ENCODE measurements at regions not wholly inside any gene's neighbourhood (a gene's known extent, or its start where the extent isn't known, plus 50 kb on each side); places are given as distances from the start of the nearest gene placed in this dataset.
A peak's percentile ranks its signal among the peaks of the same experiment; 100 is the strongest.
"Not testable (repeated sequence)": the region's sequence is repeated elsewhere in the genome, so short reads cannot be mapped to it uniquely, and the experiment has no call there.

- DNase-seq = no peak
These were observed 215.5 kb upstream of the PRKCQ start for GRCh38 chr10:6795541-6795940.

DNA sequence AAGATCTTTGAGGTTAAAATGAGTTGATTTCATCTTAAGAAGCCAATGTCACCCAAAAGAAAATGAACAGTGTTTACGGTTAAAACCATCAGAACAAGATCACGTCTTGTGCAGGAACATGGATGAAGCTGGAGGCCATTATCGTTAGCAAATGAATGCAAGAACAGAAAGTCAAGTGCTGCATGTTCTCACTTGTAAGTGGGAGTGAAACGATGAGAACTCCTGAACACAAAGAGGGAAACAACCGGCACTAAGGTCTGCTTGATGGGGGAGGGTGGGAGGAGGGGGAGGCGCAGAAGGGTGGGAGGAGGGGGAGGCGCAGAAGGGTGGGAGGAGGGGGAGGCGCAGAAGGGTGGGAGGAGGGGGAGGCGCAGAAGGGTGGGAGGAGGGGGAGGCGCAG, 214.8 kb upstream of the PRKCQ start:
- not testable (repeated sequence) for DNase-seq

DNA sequence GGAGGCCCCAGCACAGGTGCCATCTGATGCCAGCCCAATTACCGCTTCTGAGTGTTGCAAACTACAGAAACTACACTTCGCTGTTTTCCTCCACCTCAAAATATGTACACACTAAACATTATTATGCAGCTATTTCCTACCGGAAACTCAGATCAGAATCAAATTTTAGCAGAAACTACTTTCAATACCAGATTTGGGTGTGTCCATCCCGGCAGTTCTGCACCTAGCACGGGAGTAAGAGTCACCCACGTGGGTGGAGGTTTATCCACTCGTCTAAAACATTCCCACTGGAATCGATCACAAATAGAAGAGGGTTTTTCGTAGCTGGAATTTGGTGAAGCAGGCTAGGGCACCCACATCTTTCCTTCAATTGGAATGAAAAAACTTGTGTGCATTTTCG, 214.4 kb upstream of the PRKCQ start:
- no peak for DNase-seq

GRCh38 chr10:6788731-6789130, 208.7 kb upstream of the PRKCQ start:
- no peak for DNase-seq

DNA sequence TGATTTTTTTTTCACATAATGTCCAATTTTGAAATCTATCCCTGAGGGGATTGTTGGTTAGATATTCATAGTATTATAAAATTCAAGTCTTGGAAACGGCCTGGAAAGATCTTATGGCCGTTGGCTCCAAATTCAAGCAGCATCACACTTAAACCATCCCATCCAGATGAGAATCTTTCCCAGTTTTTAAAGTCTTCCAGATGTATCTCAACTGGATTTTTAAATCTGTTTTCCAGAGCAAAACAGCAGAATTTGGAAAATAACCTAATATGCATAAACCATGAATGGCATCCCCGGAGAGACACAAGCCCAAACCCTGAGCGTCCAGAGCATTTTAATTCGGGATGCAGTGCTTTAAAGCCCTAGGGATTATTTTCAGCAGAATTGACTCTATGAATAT, 208.2 kb upstream of the PRKCQ start:
- DNase-seq = no peak

- DNase-seq = no peak
These were observed 207.6 kb upstream of the PRKCQ start for GRCh38 chr10:6787718-6788117.

DNA sequence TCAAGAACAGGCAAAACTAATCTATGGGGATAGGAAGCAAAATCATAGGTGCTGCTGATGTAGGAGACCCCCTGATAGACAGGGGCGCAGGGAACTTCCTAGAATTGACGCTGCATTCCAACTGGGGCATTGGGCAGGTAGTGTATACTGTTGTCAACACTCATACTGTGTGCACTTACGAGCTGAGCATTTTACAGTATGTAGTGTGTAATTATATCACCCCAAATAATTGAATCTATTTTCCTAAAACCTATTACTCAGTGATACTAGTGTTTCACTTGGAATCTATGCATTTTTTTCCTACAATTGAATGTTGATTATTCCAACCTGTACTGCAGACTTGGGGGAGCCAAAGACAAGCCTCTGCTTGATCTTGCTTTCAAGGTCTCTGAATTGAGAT, 207.0 kb upstream of the PRKCQ start:
- no peak for DNase-seq

DNA sequence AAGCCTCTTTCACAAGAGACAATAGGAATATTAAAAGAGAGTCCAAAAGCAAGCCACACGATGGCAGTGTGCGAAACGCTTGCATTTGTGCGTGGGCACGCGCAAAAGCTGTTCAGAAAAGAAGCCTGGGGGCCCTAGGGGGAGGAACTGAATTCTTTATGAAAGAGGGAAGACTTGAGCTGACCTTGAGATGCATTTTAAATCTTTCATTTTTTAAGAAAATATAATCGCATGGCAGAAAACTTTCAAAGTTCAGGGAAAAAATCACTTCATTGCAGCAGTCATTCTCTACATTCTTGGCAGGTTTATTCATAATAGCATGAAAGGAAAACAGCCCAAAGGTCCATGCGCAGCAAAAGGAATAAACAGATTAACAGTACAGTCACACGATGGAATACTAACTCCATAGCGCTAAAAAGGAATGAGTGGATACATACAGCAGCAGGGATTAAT, 206.5 kb upstream of the PRKCQ start:
- DNase-seq = no peak

DNA sequence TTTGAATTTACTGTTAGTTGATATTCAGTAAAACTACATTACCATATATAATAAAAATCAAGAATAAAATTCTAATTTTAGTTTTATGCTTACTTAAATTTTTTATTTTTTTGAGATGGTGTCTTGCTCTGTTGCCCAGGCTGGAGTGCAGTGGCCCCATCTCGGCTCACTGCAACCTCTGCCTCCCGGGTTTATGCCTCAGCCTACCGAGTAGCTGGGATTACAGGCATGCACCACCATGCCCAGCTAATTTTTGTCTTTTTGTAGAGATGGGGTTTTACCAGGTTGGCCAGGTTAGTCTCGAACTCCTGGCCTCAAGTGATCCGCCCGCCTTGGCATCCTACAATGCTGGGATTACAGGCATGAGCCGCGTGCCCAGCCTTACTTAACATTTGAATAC, 204.4 kb upstream of the PRKCQ start:
- not testable (repeated sequence) for DNase-seq

GRCh38 chr10:6783471-6783870, 203.4 kb upstream of the PRKCQ start:
- DNase-seq = no peak

DNA sequence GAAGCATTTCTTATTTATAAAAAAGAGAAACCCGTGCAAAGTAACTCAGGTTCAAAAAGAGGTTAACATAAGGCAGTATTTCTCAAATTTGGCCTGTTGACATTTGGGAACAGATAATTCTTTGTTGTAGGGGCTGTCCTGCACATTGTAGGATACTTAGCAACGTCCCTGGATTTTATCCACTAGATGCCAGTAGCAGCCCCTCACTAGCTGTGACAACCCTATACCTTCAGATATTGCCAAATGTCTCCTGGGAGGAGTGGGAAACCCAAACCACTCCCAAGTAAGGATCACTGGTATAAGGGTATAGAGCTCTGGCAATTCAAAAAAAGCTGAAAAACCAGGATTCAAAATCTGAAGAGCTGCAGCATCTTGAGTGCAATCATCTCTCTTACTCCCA, 202.3 kb upstream of the PRKCQ start:
- no peak for DNase-seq

DNA sequence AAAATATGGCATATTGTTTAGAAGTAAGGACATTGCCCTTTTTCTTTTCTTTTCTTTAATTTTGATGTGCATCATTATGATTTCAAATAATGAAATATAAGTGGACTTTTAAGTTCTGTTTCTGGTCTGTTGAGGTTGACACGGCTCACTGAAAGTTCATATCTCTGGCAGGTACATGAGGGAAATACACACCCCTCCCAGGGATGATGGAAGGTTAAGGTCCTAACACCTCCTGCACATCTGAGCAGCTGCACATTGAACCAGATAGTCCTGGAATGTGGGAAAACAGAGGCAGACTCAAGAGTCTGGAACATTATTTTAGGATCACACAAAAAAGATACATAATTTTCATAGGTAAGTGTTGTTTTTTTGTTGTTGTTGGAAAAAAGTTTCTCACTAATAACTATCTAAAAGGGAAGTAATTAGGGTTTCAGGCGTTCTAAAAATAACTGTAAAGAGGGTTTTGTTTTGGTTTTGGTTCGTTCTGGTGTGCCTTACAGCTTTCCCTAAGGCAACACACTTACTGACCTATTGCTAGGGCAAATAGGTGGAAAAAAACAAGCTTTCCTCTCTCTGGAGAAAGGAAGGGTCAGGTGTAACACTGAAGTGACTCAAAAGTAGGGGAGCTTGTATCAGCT, 201.2 kb upstream of the PRKCQ start:
- DNase-seq = no peak

DNA sequence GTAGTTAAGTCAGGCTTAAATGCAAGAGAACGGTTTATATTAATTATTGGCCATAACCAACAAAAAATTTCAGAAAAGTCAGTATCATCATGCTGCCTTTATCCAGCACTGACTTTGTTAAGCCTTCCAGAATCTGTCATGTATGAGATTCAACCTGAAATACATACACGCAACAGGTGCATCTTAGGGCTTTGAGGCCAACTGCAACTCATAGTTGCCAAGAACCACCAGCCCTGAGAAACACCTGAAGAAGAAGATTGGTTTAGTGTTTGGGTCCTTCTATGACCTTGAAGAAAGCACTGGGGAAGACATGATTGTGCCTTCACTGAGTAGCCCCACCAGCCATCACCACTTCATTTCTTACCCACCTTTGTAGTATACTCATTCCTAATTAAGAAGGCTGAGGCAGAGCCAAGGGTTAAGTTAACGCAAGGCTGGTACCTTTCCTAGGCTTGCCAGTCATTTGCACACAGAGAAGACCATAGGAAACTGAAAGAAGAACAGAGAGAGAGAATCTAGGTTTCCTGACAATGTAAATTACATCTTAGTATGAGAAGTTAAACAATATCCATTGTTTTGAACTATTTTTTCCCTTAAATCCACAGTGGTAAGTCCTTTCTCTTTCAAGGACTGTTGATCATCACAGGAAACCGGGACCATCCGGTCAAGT, 200.1 kb upstream of the PRKCQ start:
- no peak for DNase-seq

GRCh38 chr10:6778992-6779701, 199.1 kb upstream of the PRKCQ start:
- peak; percentile 31 for DNase-seq

GRCh38 chr10:6776170-6776569, 196.1 kb upstream of the PRKCQ start:
- DNase-seq = no peak

DNA sequence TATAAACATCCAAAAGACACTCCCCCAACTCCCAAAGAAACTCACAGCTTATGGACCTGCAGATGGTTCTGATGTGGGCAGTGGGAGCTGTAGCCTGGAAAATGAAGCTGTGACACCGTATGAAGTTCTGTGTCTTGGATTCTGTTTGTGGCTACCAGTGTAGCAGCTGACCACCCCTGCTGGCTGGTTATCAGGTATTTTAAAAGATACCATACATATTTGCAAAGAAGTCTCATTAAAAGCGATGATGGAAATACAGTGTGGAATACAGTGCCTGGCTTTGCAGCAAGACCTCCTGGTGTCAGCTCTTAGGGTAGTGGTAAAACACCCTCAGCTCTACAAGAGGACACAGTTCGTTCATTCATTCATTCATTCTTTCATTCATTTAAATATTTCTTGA, 194.3 kb upstream of the PRKCQ start:
- DNase-seq = no peak

DNA sequence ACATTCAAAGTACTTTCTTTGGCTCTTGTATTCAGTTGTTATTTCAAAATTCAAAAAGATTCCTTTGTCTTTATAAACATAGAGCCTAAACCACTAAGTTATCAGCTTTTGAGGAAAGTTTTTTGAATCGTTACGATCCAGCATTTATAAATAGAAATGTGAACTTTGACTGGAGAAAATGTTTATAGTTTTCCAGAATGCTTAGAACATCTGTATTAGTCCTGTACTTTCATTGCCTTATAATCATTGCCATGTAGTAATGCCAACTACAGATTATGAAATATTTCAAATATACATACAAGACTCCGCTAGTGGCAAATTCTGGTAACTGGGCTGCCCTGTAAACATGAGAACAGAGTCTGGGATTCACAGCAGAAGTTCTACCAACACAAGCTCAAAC, 191.3 kb upstream of the PRKCQ start:
- no peak for DNase-seq

DNA sequence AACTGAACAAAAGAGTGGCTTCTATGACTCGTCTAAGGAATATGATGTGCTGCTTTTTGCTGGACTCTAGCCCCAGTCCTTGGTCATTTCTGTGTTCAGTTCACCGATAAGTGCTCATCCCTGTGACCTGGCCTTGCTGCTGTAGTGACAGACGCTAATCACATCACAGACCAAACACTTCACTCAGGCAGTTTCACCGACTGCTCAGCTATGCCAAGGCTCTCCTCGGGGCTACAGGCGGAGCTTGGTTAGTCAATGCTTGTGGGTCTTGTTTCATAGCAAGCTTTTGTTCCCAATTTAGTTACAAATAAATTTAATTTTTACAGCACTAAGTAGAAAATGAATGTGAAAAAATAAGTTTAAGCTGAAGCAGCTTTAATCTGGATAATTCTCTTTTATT, 190.8 kb upstream of the PRKCQ start:
- DNase-seq = no peak

GRCh38 chr10:6769704-6770417, 189.8 kb upstream of the PRKCQ start:
- no peak for DNase-seq

DNA sequence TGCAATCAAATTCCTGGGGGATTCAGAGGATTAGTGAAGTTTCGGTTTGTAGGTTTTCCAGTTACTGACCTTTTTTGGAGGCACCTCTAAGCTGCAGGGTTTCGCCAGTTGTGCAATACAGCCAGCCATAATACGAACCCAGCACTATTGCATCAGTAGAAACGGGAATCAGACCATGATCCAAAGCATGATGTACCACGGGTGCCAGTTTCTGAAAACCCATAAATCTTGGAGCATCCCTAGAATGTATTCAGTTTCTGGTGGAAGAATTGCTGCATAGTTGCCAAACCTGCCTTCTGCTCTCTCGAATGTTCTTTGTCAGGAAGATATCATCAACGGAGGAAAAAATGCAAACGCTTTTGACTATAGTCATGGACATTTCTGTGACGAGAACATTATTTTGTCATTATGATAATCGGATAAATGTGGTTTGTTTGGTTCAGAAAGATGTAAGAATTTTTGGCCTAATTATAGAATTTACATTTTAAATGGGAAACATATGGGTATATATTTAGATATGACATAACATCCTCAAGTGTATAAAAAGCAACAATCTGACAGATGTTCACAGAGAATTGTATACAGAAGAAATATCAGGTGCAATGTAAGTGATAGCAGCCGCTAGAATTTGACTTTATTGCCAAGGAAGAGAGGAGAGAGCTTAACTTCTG, 186.2 kb upstream of the PRKCQ start:
- no peak for DNase-seq

DNA sequence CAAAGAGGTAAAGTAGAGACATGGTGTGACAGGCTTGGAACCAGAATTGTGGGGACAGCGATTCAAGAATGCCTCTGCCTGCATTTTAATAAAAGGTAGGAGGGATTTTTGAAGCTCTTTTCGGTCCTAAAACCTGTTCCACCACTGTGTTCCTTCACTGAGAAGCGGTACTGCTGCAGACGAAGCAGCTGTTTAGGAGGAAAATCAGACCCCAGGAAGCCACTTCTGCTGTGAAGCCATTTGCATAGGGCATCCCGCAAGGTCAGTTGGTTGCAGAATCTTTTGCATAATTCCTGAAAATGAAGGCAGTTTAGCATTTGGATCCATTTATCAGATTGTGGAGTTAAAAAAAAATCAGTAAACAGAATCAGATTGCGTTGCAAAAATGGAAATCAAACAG, 183.3 kb upstream of the PRKCQ start:
- no peak for DNase-seq

- DNase-seq = no peak
These were observed 182.9 kb upstream of the PRKCQ start for GRCh38 chr10:6763001-6763400.

GRCh38 chr10:6759961-6760360, 179.9 kb upstream of the PRKCQ start:
- no peak for DNase-seq

All from 8988T (cell line).